ENCODE measurements at regions not wholly inside any gene's neighbourhood (a gene's known extent, or its start where the extent isn't known, plus 50 kb on each side); places are given as distances from the start of the nearest gene placed in this dataset.
A peak's percentile ranks its signal among the peaks of the same experiment; 100 is the strongest.

DNA sequence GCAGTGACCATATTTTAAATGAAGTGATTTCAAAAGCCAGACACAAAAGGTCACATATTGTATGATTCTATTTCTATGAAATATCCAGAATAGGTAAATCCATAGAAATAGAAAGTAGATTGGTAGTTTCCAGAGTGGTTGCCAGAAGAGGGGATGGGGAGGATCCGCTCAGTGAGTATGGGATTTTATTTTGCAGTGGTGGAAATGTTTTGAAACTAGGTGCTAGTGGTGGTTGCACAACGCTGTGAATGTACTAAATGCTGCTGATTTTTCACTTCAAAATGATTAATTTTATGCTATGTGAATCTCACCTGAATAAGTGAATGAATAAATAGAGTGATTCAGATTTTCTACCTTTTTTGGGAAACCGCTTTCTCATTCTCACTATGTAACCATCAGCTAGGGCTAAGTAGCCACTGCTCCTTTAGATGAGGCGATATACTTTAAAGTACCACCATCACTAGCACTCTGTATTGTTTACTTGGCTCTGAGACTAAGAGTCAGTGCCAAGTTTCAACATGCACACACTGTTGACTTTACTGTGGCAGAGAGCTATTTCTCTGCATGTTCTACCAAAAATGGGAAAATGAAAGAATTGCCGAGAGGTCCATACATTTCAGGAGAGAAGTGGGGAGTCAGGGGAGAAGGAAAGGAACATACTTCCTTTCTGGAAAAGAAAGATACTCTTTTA is 90.7 kb upstream of the GOLIM4 start:
- no peaks in the 10 kb centered on the region for H3K27me3 ChIP-seq
- ATAC-seq, result peak; percentile 94
- DNase-seq, result no peak

DNA sequence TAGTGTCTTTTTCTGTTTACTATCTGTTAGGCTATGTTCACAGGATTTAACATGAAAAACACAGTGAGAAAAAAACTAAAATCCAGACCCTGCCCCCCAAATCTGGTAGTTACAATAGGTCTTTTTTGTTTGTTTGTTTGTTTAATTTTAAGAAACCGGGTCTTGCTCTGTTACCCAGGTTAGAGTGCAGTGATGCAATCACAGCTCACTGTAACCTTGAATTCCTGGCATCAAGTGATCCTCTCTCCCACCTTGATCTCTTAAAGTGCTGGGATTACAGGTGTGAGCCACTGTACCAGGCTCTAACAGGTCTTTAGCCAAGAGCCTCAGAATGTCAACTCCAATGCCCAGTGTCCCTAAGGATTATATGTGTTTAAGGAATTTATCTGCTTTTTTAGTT is 88.0 kb upstream of the GOLIM4 start:
- no peaks in the 10 kb centered on the region for H3K4me1 ChIP-seq
- ATAC-seq, result no peak
- TF ChIP-seq, protein P1, sequence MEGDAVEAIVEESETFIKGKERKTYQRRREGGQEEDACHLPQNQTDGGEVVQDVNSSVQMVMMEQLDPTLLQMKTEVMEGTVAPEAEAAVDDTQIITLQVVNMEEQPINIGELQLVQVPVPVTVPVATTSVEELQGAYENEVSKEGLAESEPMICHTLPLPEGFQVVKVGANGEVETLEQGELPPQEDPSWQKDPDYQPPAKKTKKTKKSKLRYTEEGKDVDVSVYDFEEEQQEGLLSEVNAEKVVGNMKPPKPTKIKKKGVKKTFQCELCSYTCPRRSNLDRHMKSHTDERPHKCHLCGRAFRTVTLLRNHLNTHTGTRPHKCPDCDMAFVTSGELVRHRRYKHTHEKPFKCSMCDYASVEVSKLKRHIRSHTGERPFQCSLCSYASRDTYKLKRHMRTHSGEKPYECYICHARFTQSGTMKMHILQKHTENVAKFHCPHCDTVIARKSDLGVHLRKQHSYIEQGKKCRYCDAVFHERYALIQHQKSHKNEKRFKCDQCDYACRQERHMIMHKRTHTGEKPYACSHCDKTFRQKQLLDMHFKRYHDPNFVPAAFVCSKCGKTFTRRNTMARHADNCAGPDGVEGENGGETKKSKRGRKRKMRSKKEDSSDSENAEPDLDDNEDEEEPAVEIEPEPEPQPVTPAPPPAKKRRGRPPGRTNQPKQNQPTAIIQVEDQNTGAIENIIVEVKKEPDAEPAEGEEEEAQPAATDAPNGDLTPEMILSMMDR (IDR thresholded peaks at IDR 0.05), result no peak

More for the DNA sequence above, 90.7 kb upstream of the GOLIM4 start:
- no peaks in the 10 kb centered on the region for H3K36me3 ChIP-seq
- H3K4me1 ChIP-seq, result no peaks in the 10 kb centered on the region
- no peak overlapping the region for H3K27ac ChIP-seq
- intact Hi-C loops (cut with DNase I), result no loop called here
- no peaks in the 10 kb centered on the region for H3K9me3 ChIP-seq
- no peak overlapping the region for H3K4me3 ChIP-seq
- TF ChIP-seq, protein P1 (IDR thresholded peaks at IDR 0.05), result no peak

DNA sequence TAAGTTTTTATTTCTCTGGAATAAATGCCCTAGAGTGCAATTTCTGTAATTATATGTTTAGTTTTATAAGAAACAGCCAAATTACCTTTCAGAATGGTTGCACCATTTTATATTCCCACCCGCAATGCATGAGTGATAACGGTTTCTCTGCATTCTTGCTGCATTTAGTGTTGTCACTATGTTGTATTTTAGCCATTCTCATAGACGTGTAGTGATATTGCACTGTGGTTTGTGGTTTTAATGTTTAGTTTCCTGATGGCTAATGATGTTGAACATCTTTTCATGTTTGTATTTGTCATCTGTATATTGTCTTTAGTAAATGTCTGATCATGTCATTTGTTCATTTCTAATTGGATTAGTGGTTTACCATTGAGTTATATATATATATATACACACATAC is 73.0 kb upstream of the GOLIM4 start:
- DNase-seq (no peak), ATAC-seq (no peak)
- Histone ChIP-seq H3K27ac (no peak overlapping the region), H3K36me3 (no peaks in the 10 kb centered on the region), H3K27me3 (no peaks in the 10 kb centered on the region), H3K9me3 (no peaks in the 10 kb centered on the region), H3K4me3 (no peak overlapping the region), H3K4me1 (no peaks in the 10 kb centered on the region)
- TF ChIP-seq, protein P1 (IDR thresholded peaks at IDR 0.05), result no peak
- intact Hi-C loops (cut with DNase I), result no loop called here

More for the DNA sequence above, 88.0 kb upstream of the GOLIM4 start:
- Histone ChIP-seq H3K36me3 (no peaks in the 10 kb centered on the region), H3K9me3 (no peaks in the 10 kb centered on the region), H3K4me3 (no peak overlapping the region), H3K27me3 (no peaks in the 10 kb centered on the region), H3K27ac (no peak overlapping the region)
- no peak for DNase-seq
- intact Hi-C loops (cut with DNase I), result no loop called here

DNA sequence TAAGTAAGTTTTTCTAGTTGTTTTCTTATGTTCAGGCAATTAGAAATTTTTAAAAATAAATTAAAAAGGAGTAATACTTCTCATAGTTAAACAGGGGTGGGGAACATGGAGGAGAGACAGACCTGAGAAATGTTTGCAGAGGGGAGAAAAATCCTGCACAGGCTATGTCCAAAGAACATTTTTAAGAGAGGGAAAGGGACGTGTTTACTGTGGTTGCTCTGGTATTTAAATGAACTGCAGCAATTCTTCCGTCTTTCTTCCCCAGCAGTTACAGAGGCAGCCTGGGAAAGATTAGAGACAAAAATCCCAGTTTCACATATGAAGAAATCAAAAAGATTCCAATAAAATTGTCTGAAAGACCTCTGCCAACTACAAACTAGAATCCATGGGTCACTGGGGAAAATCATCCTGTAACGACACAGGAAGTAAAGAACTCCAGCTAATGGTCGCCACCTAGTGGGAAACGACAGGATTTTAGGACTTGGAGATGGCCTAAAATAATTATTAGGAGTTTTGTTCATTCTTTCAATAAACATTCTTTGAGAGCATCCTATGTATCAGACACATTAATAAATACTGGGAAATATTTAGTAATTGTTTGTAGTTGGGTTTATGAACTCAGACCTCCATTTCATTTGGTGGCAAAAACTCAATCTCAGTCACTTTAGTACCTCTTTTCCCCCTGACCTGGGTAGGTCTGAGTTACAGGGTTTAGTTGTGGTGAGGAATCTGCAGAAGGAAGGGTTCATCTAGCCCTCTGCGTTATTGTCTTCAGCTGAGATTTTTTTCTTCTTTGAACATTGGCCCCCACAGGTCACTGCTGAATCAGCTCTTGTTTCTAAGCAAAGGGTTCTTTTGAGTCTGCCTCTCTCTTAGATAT is 69.9 kb upstream of the GOLIM4 start:
- H3K36me3 ChIP-seq, result no peaks in the 10 kb centered on the region
- no peak overlapping the region for H3K4me3 ChIP-seq
- TF ChIP-seq, protein P1 (IDR thresholded peaks at IDR 0.05), result peak; percentile 77
- ATAC-seq (peak; percentile 88), DNase-seq (no peak)
- no peak overlapping the region for H3K27ac ChIP-seq
- no peaks in the 10 kb centered on the region for H3K9me3 ChIP-seq
- intact Hi-C loops (cut with DNase I), result loop anchor here (2.0 kb wide), 1 partner anchor 119 kb away; no protein-coding TSS in a partner anchor
- H3K4me1 ChIP-seq, result no peaks in the 10 kb centered on the region
- no peaks in the 10 kb centered on the region for H3K27me3 ChIP-seq

DNA sequence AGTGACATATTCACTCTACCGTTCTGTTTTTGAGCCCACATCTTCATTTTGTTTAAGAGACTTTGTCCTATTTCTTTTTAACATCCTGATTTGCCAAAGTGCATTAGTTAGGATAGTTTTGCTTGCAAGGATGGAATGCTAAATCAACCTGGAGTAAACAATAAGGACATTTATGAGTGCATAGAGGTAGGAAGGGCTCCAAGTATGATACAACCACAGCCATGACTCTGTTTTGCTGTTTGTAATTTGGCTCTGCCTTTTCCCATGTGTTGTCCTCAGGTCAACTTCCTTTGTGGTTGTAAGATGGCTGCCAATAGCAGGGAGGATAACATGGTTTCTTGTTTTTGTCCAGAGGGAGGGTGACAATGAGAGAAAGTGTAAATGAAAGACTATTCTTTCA is 66.4 kb upstream of the GOLIM4 start:
- H3K27me3 ChIP-seq, result no peaks in the 10 kb centered on the region
- H3K4me3 ChIP-seq, result no peak overlapping the region
- no peak for ATAC-seq
- intact Hi-C loops (cut with DNase I), result no loop called here
- H3K36me3 ChIP-seq, result no peaks in the 10 kb centered on the region
- H3K27ac ChIP-seq, result no peak overlapping the region
- H3K4me1 ChIP-seq, result no peaks in the 10 kb centered on the region
- H3K9me3 ChIP-seq, result no peaks in the 10 kb centered on the region
- TF ChIP-seq, protein P1 (IDR thresholded peaks at IDR 0.05), result no peak
- no peak for DNase-seq
